Chondrocyte (in vitro differentiated cells): ENCODE measurements at regions not wholly inside any gene's neighbourhood (a gene's known extent, or its start where the extent isn't known, plus 50 kb on each side); places are given as distances from the start of the nearest gene placed in this dataset.

Experiments used
- DNase-seq: peaks from one replicate; pipeline ENCODE4 v3.0.0; 2021; ENCODE audit warnings: mixed read lengths, low spot score
- H3K27ac Mint-ChIP-seq: one replicate; pipeline ENCODE4 v1.8.0; 2021; ENCODE audit warnings: mild to moderate bottlenecking, moderate library complexity, mixed read lengths; ENCODE audit not compliant: unreplicated experiment
- H3K27me3 Mint-ChIP-seq: 2 replicates; pipeline ENCODE4 v1.8.0; 2021; ENCODE audit warnings: low read depth, mixed read lengths
- H3K36me3 Mint-ChIP-seq: 2 replicates; pipeline ENCODE4 v1.8.0; 2021; ENCODE audit warnings: low read depth, mixed read lengths
- H3K4me1 Mint-ChIP-seq: 2 replicates; pipeline ENCODE4 v1.8.0; 2021; ENCODE audit warnings: low read depth, mild to moderate bottlenecking, mixed read lengths
- H3K4me3 Mint-ChIP-seq: one replicate; pipeline ENCODE4 v1.8.0; 2021; ENCODE audit warnings: mild to moderate bottlenecking, moderate library complexity, mixed read lengths; ENCODE audit not compliant: unreplicated experiment
- H3K9me3 Mint-ChIP-seq: 2 replicates; pipeline ENCODE4 v1.8.0; 2021; ENCODE audit warnings: low read depth, mixed read lengths
- TF ChIP-seq, protein P1 (sequence below): fragments of 200-600 bp; sonication (generic); IDR thresholded peaks from 2 replicates; pipeline ENCODE4 v1.5.0; 2021; ENCODE audit warnings: antibody characterized with exemption, mild to moderate bottlenecking, moderate library complexity

- Mint-ChIP-seq H3K27ac (no peak overlapping the region), H3K4me3 (no peak overlapping the region), H3K27me3 (no peaks in the 10 kb centered on the region), H3K9me3 (peaks cover 11% of the 10 kb centered on the region), H3K4me1 (no peaks in the 10 kb centered on the region), H3K36me3 (peaks cover 4% of the 10 kb centered on the region)
- DNase-seq: no peak
- TF ChIP-seq, protein P1, sequence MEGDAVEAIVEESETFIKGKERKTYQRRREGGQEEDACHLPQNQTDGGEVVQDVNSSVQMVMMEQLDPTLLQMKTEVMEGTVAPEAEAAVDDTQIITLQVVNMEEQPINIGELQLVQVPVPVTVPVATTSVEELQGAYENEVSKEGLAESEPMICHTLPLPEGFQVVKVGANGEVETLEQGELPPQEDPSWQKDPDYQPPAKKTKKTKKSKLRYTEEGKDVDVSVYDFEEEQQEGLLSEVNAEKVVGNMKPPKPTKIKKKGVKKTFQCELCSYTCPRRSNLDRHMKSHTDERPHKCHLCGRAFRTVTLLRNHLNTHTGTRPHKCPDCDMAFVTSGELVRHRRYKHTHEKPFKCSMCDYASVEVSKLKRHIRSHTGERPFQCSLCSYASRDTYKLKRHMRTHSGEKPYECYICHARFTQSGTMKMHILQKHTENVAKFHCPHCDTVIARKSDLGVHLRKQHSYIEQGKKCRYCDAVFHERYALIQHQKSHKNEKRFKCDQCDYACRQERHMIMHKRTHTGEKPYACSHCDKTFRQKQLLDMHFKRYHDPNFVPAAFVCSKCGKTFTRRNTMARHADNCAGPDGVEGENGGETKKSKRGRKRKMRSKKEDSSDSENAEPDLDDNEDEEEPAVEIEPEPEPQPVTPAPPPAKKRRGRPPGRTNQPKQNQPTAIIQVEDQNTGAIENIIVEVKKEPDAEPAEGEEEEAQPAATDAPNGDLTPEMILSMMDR: no peak
Observed at GRCh38 chr15:97585408-97585807, 375.1 kb upstream of the ARRDC4 start.

- H3K9me3 Mint-ChIP-seq: no peaks in the 10 kb centered on the region
- DNase-seq: no peak
- H3K27ac Mint-ChIP-seq: no peak overlapping the region
- H3K36me3 Mint-ChIP-seq: no peaks in the 10 kb centered on the region
- H3K27me3 Mint-ChIP-seq: no peaks in the 10 kb centered on the region
- H3K4me1 Mint-ChIP-seq: no peaks in the 10 kb centered on the region
- TF ChIP-seq, protein P1: no peak
- no peak overlapping the region for H3K4me3 Mint-ChIP-seq
Observed at GRCh38 chr15:97592778-97593177, 367.7 kb upstream of the ARRDC4 start.

GRCh38 chr15:97597801-97598200 lies 362.7 kb upstream of the ARRDC4 start:
- Mint-ChIP-seq H3K27me3 (no peaks in the 10 kb centered on the region), H3K9me3 (no peaks in the 10 kb centered on the region), H3K27ac (no peak overlapping the region), H3K36me3 (no peaks in the 10 kb centered on the region), H3K4me1 (no peaks in the 10 kb centered on the region), H3K4me3 (no peak overlapping the region)
- TF ChIP-seq, protein P1: no peak
- DNase-seq: no peak

DNA sequence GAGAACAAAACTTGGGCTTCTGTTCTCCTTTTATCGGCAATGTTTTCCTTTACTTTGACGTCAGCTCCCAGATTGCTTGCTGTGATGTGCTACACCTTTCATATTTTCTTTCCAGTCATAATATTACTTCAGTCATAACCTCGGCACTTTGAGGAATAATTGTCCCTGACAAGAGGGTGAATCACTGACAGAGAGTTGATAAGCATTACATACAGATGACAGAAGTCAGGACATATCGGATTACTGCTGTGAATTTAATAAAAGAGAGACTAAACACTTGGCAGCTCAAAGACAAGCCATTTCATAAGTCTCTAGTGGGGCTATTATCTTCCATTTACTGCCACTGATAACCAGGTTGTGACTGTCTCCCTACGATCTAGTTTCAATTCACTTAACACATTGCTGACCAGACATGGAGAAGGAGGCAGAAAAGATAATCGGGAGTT lies 362.1 kb upstream of the ARRDC4 start:
- no peak overlapping the region for H3K4me3 Mint-ChIP-seq
- TF ChIP-seq, protein P1: no peak
- H3K27ac Mint-ChIP-seq: no peak overlapping the region
- no peaks in the 10 kb centered on the region for H3K9me3 Mint-ChIP-seq
- no peaks in the 10 kb centered on the region for H3K36me3 Mint-ChIP-seq
- H3K4me1 Mint-ChIP-seq: no peaks in the 10 kb centered on the region
- no peaks in the 10 kb centered on the region for H3K27me3 Mint-ChIP-seq
- DNase-seq: no peak

- H3K4me3 Mint-ChIP-seq: no peak overlapping the region
- no peaks in the 10 kb centered on the region for H3K4me1 Mint-ChIP-seq
- TF ChIP-seq, protein P1: no peak
- H3K36me3 Mint-ChIP-seq: no peaks in the 10 kb centered on the region
- no peak for DNase-seq
- H3K9me3 Mint-ChIP-seq: peaks cover 3% of the 10 kb centered on the region
- no peak overlapping the region for H3K27ac Mint-ChIP-seq
- no peaks in the 10 kb centered on the region for H3K27me3 Mint-ChIP-seq
Observed at GRCh38 chr15:97600190-97600589, 360.3 kb upstream of the ARRDC4 start.
